GM20431 (cell line): ENCODE measurements at regions not wholly inside any gene's neighbourhood (a gene's known extent, or its start where the extent isn't known, plus 50 kb on each side); places are given as distances from the start of the nearest gene placed in this dataset.

Experiments used
- in situ Hi-C: fragments of 300-500 bp; cut with MseI, MboI; formaldehyde crosslinking; loops from one replicate; pipeline ENCODE4 v1.15.0; 2020; ENCODE audit warnings: low sequenced_read_pairs; ENCODE audit not compliant: unreplicated experiment

GRCh38 chr12:85564786-85565185, 271.4 kb downstream of the RASSF9 start:
- in situ Hi-C loops, result no loop called here

- in situ Hi-C loops, result no loop called here
Measured at GRCh38 chr12:85568395-85569103, 267.7 kb downstream of the RASSF9 start.

GRCh38 chr12:85569261-85569660, 266.9 kb downstream of the RASSF9 start:
- in situ Hi-C loops, result no loop called here

- in situ Hi-C loops, result no loop called here
Measured at GRCh38 chr12:85572956-85573355, 263.3 kb downstream of the RASSF9 start.

- in situ Hi-C loops, result no loop called here
Measured at GRCh38 chr12:85573635-85574214, 262.5 kb downstream of the RASSF9 start.

GRCh38 chr12:85574291-85574690, 261.9 kb downstream of the RASSF9 start:
- in situ Hi-C loops, result no loop called here

GRCh38 chr12:85575120-85576096, 260.8 kb downstream of the RASSF9 start:
- in situ Hi-C loops, result no loop called here

- in situ Hi-C loops, result no loop called here
Measured at GRCh38 chr12:85580562-85581168, 255.5 kb downstream of the RASSF9 start.

GRCh38 chr12:85587158-85587557, 249.1 kb downstream of the RASSF9 start:
- in situ Hi-C loops, result no loop called here

- in situ Hi-C loops, result no loop called here
Measured at GRCh38 chr12:85588221-85588620, 248.0 kb downstream of the RASSF9 start.

GRCh38 chr12:85600841-85601240, 235.4 kb downstream of the RASSF9 start:
- in situ Hi-C loops, result no loop called here

- in situ Hi-C loops, result no loop called here
Measured at GRCh38 chr12:85603556-85603955, 232.7 kb downstream of the RASSF9 start.

GRCh38 chr12:85606455-85606854, 229.8 kb downstream of the RASSF9 start:
- in situ Hi-C loops, result no loop called here

- in situ Hi-C loops, result no loop called here
Measured at GRCh38 chr12:85609778-85610177, 226.4 kb downstream of the RASSF9 start.

GRCh38 chr12:85610194-85610593, 226.0 kb downstream of the RASSF9 start:
- in situ Hi-C loops, result no loop called here

- in situ Hi-C loops, result no loop called here
Measured at GRCh38 chr12:85616201-85616600, 220.0 kb downstream of the RASSF9 start.

GRCh38 chr12:85617307-85618091, 218.7 kb downstream of the RASSF9 start:
- in situ Hi-C loops, result no loop called here

GRCh38 chr12:85621041-85621440, 215.2 kb downstream of the RASSF9 start:
- in situ Hi-C loops, result no loop called here

GRCh38 chr12:85623763-85624162, 212.4 kb downstream of the RASSF9 start:
- in situ Hi-C loops, result no loop called here

- in situ Hi-C loops, result no loop called here
Measured at GRCh38 chr12:85625467-85625866, 210.7 kb downstream of the RASSF9 start.
